GM18507 (cell line): ENCODE measurements at regions not wholly inside any gene's neighbourhood (a gene's known extent, or its start where the extent isn't known, plus 50 kb on each side); places are given as distances from the start of the nearest gene placed in this dataset.
"Not testable (repeated sequence)": the region's sequence is repeated elsewhere in the genome, so short reads cannot be mapped to it uniquely, and the experiment has no call there.

ENCODE experiments used
- DNase-seq: peaks from one replicate; pipeline ENCODE4 v3.0.0; 2011; ENCODE audit warnings: low read depth; ENCODE audit not compliant: insufficient read length; ENCODE audit errors: extremely low spot score
- FAIRE-seq: peaks from 2 replicates; lab custom pipeline; 2011; peaks lifted over from hg19 to GRCh38; lab: Jason Lieb, UNC

GRCh38 chr10:2899246-2899951 is 167.9 kb upstream of the PFKP start:
- no peak for DNase-seq
- FAIRE-seq, result no peak

GRCh38 chr10:2898509-2898860 is 168.9 kb upstream of the PFKP start:
- DNase-seq (no peak), FAIRE-seq (no peak)

GRCh38 chr10:2897619-2898508 is 169.5 kb upstream of the PFKP start:
- DNase-seq, result no peak
- FAIRE-seq, result no peak

GRCh38 chr10:2896334-2896733 is 171.0 kb upstream of the PFKP start:
- not testable (repeated sequence) for DNase-seq, FAIRE-seq

- DNase-seq, result no peak
- no peak for FAIRE-seq
These were observed 171.7 kb upstream of the PFKP start for GRCh38 chr10:2895594-2896196.

GRCh38 chr10:2893991-2894390 is 173.4 kb upstream of the PFKP start:
- DNase-seq, result no peak
- FAIRE-seq, result no peak

GRCh38 chr10:2893158-2893845 is 174.0 kb upstream of the PFKP start:
- FAIRE-seq, result no peak

GRCh38 chr10:2891770-2892124 is 175.6 kb upstream of the PFKP start:
- FAIRE-seq (no peak), DNase-seq (no peak)

More at GRCh38 chr10:2893158-2893845, 174.0 kb upstream of the PFKP start:
- DNase-seq, result no peak

- DNase-seq (no peak), FAIRE-seq (no peak)
These were observed 176.1 kb upstream of the PFKP start for GRCh38 chr10:2891073-2891769.

- DNase-seq (no peak), FAIRE-seq (no peak)
These were observed 177.3 kb upstream of the PFKP start for GRCh38 chr10:2890093-2890492.

- DNase-seq (no peak), FAIRE-seq (no peak)
These were observed 178.8 kb upstream of the PFKP start for GRCh38 chr10:2888403-2889004.

- no peak for FAIRE-seq
- no peak for DNase-seq
These were observed 179.8 kb upstream of the PFKP start for GRCh38 chr10:2887391-2888070.

- DNase-seq (no peak), FAIRE-seq (no peak)
These were observed 180.7 kb upstream of the PFKP start for GRCh38 chr10:2886662-2887061.

GRCh38 chr10:2885288-2886278 is 181.8 kb upstream of the PFKP start:
- FAIRE-seq, result no peak
- DNase-seq, result no peak

GRCh38 chr10:2883983-2884540 is 183.3 kb upstream of the PFKP start:
- DNase-seq, FAIRE-seq: not testable (repeated sequence)

- no peak for DNase-seq
- FAIRE-seq, result no peak
These were observed 184.1 kb upstream of the PFKP start for GRCh38 chr10:2883238-2883637.

- no peak for DNase-seq
- FAIRE-seq, result no peak
These were observed 184.7 kb upstream of the PFKP start for GRCh38 chr10:2882628-2883027.
